ENCODE measurements at regions not wholly inside any gene's neighbourhood (a gene's known extent, or its start where the extent isn't known, plus 50 kb on each side); places are given as distances from the start of the nearest gene placed in this dataset.

GRCh38 chr18:56278421-56279003 lies 359.9 kb downstream of the TXNL1 start:
- DNase-seq (ENCODE audit: low spot score): no peak

DNA sequence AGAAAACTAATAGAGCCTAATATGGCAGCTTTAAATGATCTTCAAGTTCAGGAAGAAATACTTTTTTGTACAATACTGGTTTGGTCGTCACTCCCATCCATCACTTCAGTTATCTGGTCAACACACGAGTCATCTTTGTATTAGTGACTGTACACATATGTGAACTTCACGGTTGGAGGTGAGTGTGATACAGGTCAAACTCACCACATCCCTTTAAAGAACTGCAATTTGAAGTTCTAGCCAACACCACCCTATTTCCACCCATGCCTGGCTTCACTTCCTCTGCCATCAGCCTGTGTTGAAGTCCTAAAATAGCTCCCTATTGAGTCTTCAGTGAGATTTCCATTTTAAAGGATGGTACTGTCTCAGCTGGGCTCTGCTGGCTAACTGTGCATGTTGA lies 361.9 kb downstream of the TXNL1 start:
- no peak for DNase-seq (ENCODE audit: low spot score)

DNA sequence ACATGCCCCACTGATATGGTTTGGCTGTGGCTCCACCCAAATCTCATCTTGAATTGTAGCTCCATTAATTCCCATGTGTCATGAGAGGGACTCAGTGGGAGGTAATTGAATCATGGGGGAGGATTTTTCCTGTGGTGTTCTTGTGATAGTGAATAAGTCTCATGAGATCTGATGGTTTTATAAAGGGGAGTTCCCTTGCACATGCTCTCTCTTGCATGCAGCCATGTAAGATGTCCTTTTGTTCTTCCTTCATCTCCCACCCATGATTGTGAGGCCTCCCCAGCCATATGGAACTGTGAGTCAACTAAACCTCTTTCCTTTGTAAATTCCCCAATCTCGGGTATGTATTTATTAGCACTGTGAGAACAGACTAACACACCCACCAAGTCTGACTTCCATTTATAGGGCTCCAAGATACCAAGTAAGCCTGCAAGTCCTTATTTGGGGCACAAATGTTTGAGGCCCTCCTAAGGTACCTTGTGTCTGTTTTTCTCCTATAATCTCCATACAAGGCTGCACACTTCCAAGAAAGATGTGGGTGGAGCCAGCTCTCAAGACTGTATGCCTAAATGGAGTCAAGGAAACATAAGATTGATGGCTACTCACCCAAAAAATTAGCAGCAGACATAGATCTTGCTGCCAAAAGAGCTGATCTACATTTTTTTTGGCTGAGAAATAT lies 364.7 kb downstream of the TXNL1 start:
- no peak for DNase-seq (ENCODE audit: low spot score)

DNA sequence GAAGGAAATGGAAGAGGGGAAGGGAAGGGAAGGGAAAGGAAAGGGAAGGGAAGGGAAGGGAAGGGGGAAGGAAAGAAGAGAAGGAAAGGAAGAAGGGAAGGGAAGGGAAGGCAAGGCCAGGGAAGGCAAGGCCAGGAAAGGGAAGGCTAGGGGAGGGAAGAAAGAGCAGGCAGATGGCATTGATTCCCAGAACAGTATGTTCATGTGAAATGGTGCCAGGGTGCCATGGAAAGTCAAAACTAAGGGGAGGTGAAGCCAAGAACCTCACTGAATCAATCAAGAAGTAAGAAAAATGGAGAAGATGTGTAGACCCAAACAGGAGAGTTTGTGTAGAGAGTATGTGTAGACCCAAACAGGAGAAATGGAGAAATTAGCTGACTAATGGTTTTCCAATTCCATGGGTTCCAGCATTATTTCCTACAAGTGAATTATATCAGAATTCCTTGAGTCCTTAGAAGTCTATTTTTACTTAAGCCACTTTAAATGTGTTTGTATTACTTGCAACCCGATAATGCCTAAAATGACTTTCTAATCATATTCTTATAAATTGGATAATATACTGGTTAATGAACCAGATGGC lies 367.6 kb downstream of the TXNL1 start:
- no peak for DNase-seq (ENCODE audit: low spot score)

DNA sequence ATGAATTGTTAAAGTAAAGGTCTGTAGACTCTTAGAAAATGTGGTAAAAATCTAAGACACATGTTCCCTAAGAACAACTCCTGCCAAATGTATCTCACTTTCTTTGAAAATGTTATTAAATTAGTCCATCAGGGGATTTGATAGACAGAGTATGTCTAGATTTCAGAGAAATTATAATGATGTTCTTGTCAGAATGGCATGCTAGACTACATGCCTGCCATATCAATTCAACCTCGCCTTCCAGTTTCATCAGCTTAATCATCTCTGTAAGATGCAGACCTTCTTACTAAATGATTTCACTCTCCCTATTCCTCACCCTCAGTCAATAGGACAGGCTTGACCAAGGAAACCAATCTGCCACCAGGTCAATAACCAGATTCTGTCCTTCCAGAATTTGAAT lies 368.4 kb downstream of the TXNL1 start:
- no peak for DNase-seq (ENCODE audit: low spot score)

GRCh38 chr18:56268952-56269351 lies 369.4 kb downstream of the TXNL1 start:
- DNase-seq (ENCODE audit: low spot score): no peak

GRCh38 chr18:56267334-56267733 lies 371.1 kb downstream of the TXNL1 start:
- no peak for DNase-seq (ENCODE audit: low spot score)

DNA sequence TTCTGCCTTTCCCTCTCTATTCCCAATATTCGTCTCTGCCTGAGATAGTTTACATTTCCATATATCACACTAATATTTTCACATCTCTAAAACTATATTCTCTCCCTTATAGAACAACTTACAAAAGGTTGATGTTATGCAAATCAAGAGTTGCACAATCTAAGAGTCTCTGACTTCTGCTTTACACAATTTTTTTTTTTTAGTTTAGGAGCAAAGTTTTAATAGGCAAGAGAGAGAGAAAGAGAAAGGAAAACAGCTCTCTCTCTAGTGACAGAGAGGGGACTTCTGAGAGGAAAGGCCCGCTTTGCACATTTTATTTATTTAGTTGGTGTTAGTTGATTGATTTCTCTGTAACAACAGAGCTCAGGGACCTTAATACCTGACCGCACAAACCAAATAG lies 380.2 kb downstream of the TXNL1 start:
- no peak for DNase-seq (ENCODE audit: low spot score)

DNA sequence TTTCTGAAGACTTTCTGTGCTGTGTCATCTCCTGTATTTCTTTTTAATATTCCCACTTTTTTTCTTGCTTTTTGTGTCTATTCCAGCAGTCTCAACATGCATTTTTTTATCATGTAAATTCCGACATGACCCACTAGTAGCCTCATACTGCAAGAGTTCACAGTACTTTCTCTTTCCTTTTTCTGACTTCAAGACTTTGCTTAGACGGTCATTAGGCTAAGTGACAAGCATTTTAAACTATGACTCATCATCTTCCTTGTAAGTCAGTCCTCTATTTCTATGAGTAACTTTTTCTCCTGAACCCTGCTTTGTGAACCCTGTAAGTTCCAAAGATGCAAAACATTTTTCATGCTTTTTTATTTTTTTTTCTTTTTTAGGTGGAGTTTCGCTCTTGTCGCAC lies 381.2 kb downstream of the TXNL1 start:
- DNase-seq (ENCODE audit: low spot score): no peak

DNA sequence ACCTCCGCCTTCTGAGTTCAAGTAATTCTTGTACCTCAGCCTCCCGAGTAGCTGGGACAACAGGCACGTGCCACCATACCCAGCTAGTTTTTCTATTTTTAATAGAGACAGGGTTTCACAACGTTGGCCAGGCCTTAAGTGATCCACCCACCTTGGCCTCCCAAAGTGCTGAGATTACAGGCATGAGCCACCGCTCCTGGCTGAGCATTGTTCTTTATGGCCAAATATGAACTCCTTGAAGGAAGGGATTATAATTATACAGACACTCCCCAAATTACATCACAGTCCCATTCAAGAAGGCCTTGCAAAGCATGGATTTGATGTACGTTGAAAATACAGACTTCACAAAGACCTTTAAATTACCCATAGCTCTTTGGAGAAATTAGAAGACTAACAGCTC lies 381.7 kb downstream of the TXNL1 start:
- DNase-seq (ENCODE audit: low spot score): no peak

DNA sequence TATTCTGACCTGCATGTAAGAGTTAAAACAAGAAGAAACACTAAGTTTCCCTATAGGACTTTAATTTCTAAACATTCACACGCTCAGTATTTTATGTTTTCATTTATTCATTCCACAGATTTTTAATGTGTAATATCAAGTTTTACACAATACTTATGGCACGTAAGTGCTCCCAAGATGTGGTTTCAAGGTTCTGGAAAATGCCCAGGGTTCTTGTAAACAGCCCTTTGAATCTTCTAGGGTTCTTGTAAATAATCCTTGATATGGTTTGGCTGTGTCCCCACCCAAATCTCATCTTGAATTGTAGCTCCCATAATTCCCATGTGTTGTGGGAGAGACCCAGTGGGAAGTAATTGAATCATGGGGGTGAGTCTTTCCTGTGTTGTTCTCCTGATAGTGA lies 383.0 kb downstream of the TXNL1 start:
- DNase-seq (ENCODE audit: low spot score): no peak

- DNase-seq (ENCODE audit: low spot score): no peak
These were observed 385.9 kb downstream of the TXNL1 start for GRCh38 chr18:56252456-56252855.

DNA sequence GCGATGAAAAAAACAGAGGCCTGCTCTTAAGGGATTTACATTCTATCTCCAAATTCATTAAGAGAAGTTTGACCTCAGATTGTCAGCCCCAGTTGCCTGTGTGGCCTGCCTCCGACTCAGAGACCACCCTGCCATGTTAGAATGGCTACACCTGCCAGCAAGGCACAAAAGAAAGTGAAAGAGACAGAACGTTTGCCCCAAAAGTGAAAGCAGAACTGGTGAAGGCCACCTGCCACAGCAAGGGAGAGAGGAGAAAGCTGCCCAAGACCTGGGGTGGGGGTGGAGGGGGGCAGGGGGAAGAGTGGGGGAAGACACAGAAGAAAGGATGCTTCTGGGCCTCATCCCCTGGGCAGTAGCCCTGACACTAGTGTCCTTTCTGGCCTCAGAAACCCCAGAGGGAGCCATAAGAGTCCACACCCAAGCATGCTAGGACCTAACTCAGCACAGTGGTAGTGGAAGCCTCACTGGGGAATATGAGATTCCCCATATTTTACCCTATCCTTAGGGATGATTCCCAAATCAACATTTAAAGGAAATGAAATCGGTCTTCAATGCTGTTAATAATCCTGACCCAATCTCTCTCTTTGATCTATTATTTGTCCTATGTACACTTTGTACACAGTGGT lies 389.7 kb downstream of the TXNL1 start:
- DNase-seq (ENCODE audit: low spot score): no peak

DNA sequence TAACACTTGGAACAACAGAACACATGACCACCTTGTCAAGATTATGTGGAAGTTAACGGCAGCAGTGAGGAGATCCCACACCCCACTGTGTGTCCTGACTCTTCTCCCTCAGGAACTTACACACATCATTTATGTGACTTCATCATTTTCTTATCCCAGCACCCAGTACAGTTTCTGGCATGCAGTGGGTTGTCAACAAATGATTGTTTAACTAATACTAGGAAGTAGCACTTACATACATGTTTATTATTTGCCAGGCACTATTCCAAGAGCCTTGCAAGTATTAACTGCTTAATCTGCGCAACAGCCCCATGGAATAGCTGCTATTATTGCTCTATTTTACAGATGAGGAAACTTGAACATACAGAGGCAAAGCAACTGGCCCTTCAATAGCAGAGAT lies 391.5 kb downstream of the TXNL1 start:
- no peak for DNase-seq (ENCODE audit: low spot score)

DNA sequence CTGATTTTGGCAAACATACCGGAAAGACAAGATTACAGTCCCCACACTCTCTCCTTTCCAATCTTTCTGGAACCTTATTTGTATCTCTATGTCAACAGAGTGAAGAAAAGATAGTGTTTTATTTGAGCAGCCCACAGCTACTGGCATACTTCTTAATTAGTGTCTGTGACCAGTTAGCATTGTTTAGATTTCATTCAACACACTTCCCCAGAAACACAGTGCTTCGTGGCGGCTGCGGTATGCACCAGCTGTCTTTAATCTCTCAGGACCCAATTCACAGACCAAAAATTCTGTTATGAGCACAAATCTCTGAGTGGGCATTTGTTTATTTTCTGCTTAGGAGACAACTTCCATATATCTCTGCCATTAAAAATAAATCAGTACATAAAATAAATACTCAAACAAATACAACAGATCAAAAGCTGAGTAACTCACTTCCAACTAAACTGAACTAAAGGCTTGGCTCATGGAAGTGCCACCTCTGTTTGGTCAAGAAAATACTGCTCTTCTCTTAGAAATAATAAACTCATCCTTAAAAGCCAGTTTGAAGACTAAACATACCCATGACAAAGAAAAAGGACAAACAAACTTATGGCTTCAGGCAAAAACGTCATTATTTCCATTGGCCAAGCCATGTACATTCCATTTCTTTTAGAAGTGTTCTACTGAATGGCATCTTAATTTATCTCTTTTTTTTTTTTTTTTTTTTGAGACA lies 392.4 kb downstream of the TXNL1 start:
- no peak for DNase-seq (ENCODE audit: low spot score)

- no peak for DNase-seq (ENCODE audit: low spot score)
These were observed 398.0 kb downstream of the TXNL1 start for GRCh38 chr18:56240405-56240804.

- no peak for DNase-seq (ENCODE audit: low spot score)
These were observed 399.8 kb downstream of the TXNL1 start for GRCh38 chr18:56238576-56238975.

DNA sequence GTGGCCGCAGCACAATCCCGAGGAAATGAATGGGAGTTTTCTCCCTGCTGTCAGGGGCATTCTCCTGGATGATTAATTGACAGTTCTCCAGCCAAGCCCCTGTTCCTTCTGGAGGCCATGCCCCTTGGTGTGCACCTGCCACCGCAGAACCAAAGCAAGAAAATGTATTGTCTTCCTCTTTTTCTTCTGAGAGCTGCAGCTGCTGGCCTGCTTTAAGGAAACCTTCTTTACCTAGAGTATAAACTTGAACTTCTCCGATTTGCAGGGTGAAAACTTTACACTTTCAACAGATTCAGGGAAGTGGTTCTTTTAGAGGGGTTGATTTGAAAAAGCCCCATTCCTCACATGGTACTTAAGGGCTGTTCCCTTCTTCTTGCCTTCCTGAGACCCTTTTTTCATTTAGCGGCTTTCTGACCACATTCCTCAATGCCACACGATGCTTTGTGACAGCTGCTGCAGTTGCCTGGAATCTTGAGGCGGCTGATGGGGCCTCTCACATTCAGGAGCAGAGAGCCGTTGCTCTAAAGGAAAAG lies 402.8 kb downstream of the TXNL1 start:
- no peak for DNase-seq (ENCODE audit: low spot score)

- DNase-seq (ENCODE audit: low spot score): no peak
These were observed 403.3 kb downstream of the TXNL1 start for GRCh38 chr18:56235071-56235470.

DNA sequence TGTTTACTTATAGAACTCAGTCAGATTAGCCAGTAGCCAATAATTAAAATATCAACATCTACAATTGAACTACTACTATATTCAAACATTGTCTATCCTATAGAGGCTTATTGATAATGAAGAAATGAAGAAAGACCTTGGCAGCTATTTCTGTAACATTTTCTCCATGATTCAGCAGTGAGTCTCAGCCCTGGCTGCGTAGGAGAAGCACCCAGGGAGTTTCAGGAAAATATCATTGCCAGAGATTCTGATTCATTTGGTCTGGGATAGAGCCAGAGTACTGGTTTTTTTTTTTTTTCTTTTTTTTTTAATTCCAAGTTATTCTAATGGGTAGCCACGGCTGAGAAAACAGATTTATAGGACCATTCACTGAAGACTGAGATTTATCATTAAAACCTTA lies 404.8 kb downstream of the TXNL1 start:
- no peak for DNase-seq (ENCODE audit: low spot score)

DNA sequence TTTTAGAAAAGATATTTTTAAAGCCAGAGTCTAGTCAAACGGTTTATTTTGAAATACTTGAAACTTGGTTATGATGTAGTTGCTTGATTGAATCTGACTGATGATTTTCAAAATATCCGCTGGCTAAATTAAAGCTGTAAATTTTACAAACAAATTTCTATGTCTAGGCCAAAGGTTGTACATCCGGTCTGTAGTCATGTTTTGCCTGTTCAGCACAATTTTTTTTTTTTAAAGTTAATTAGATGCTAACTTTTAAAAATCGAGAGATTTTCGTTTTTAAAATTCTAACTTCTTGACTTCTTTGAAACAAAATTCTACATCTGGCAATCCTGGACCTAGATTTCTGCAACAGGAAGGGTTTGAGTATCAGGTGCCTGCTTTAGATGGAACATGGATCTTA lies 412.4 kb downstream of the TXNL1 start:
- DNase-seq (ENCODE audit: low spot score): no peak
